NB4 (cell line): ENCODE measurements at regions not wholly inside any gene's neighbourhood (a gene's known extent, or its start where the extent isn't known, plus 50 kb on each side); places are given as distances from the start of the nearest gene placed in this dataset.

ENCODE experiments used
- DNase-seq: peaks from one replicate; pipeline ENCODE4 v3.0.0; 2010; ENCODE audit warnings: low read depth
- H3K4me3 ChIP-seq: one replicate; pipeline ENCODE4 v1.5.1; 2011; ENCODE audit warnings: mild to moderate bottlenecking, low read depth, low read length, moderate library complexity
- MYC ChIP-seq: IDR thresholded peaks from 2 replicates; pipeline ENCODE4 v1.6.1; 2011; ENCODE audit warnings: low read depth, low read length
- POLR2A ChIP-seq: IDR thresholded peaks from 2 replicates; pipeline ENCODE4 v1.6.1; 2011; ENCODE audit warnings: mild to moderate bottlenecking; ENCODE audit not compliant: insufficient read length; ENCODE audit errors: extremely low read depth
- TF ChIP-seq, protein P1 (sequence below): IDR thresholded peaks from one replicate; pipeline ENCODE4 v1.5.1; 2012; ENCODE audit warnings: low read depth, low read length
- TF ChIP-seq, protein P2 (sequence below): IDR thresholded peaks from 2 replicates; pipeline ENCODE4 v1.6.1; 2011; ENCODE audit warnings: low read depth, low read length

DNA sequence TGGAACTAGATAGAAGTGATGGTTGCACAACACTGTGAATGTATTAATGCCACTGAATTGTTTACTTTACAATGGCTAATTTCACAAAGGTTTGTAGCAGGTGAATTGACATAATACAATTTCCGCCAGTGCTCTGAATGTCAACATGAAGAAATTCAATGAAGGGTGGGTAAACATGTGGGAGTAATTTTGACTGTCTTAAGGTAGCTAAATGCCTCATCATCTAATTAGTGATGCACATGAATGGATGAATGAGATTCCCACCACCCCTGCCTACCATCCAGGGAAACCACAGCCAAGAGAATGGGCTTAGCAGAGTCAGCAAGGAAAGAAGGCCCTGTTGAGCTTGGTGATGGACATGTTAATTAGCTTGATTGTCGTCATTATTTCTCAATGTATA, 275.3 kb downstream of the ALDH8A1 start:
- H3K4me3 ChIP-seq: no peak overlapping the region
- TF ChIP-seq, protein P1, sequence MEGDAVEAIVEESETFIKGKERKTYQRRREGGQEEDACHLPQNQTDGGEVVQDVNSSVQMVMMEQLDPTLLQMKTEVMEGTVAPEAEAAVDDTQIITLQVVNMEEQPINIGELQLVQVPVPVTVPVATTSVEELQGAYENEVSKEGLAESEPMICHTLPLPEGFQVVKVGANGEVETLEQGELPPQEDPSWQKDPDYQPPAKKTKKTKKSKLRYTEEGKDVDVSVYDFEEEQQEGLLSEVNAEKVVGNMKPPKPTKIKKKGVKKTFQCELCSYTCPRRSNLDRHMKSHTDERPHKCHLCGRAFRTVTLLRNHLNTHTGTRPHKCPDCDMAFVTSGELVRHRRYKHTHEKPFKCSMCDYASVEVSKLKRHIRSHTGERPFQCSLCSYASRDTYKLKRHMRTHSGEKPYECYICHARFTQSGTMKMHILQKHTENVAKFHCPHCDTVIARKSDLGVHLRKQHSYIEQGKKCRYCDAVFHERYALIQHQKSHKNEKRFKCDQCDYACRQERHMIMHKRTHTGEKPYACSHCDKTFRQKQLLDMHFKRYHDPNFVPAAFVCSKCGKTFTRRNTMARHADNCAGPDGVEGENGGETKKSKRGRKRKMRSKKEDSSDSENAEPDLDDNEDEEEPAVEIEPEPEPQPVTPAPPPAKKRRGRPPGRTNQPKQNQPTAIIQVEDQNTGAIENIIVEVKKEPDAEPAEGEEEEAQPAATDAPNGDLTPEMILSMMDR: no peak
- TF ChIP-seq, protein P2, sequence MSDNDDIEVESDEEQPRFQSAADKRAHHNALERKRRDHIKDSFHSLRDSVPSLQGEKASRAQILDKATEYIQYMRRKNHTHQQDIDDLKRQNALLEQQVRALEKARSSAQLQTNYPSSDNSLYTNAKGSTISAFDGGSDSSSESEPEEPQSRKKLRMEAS: no peak
- TF ChIP-seq POLR2A (no peak), MYC (no peak)
- no peak for DNase-seq

DNA sequence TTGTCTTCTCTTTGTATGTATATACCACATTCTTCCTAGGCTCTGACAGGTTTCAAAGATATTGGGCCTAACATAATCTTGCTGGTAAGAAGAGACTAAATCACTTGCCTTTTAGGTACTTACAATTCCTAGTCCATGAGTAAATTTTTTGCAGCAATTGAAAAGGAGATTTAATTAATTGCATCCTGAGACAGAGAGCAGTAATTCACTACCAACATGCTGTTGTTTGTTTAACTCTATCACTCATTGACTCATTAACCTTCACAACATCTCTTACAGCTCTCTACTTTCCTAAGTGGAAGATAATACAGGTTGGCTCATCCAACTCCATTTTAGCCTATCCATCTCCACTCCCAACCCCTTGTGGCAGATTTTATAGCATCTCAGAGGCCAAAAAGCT, 280.4 kb downstream of the ALDH8A1 start:
- TF ChIP-seq MYC (no peak), POLR2A (no peak)
- TF ChIP-seq, protein P2: no peak
- TF ChIP-seq, protein P1: no peak
- H3K4me3 ChIP-seq: no peak overlapping the region
- DNase-seq: no peak

DNA sequence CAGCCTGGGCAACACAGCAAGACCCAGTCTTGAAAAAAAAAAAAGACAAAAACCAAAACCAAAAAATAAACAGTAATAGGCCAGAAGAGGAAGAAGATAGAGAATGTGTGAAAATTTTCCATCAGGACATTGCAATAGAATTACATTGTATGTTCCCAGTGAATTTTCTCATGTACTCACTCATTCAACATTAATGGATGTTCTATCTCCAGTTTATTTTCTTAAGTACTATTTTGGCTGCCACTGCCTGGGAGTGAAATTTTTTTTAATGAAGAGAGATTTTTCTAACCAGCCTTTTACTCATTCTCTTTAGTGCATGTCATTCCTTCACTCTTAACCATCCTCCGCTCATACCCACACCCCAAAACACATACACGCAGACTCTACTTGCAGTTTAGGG, 282.8 kb downstream of the ALDH8A1 start:
- no peak for DNase-seq
- H3K4me3 ChIP-seq: no peak overlapping the region
- TF ChIP-seq, protein P1: no peak
- TF ChIP-seq POLR2A: no peak
- TF ChIP-seq, protein P2: no peak
- TF ChIP-seq MYC: no peak

DNA sequence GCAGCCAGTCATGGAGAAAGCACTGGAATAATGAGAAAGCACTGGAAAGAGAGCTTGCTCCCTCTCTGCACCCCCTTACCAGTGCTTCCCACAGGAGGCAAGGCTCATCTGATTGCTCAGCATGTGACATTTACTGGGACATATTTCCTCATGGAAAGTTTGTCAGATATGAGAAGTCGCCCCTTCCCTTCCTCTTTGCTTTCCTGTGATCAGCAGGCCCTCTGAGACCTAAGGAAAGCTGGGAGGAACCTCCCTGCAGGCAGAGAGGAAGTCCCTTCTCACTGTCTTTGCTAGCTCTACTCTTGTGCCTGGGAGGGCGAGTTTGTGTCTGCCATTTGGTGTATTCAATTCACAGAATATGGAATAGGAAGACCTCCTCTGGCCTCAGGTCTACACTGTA, 283.8 kb downstream of the ALDH8A1 start:
- H3K4me3 ChIP-seq: no peak overlapping the region
- TF ChIP-seq POLR2A (no peak), MYC (no peak)
- TF ChIP-seq, protein P1: no peak
- TF ChIP-seq, protein P2: no peak
- no peak for DNase-seq

DNA sequence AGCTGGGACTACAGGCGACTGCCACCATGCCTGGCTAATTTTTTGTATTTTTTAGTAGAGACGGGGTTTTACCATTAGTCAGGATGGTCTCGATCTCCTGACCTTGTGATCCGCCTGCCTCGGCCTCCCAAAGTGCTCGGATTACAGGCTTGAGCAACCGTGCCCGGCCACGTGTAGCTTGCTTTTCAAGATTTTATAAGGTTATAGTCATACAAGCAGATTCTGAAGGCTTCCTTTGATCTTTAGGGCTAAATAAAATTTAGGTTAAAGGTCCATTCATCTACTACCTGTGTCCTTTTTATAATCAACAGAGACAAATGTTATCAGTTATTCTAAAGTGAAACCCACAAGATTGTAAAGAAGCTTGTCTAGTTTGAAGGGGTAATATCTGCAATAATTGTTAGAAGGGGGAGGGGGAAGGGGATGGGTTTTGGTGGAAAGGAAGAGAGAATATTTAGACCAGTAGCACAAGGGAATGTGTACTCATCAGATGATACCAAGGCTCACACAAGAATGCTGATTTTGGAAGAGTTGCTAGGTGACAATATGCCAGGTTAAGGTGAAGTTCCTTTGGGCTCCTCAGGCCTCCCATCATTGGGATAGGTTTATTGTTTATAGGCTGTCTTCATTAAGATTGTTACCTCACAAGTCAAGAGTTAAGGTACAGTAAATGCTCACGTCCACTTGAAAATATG, 284.7 kb downstream of the ALDH8A1 start:
- H3K4me3 ChIP-seq: no peak overlapping the region
- DNase-seq: no peak
- TF ChIP-seq, protein P1: no peak
- TF ChIP-seq MYC (no peak), POLR2A (no peak)
- TF ChIP-seq, protein P2: no peak
